ENCODE measurements at regions not wholly inside any gene's neighbourhood (a gene's known extent, or its start where the extent isn't known, plus 50 kb on each side); places are given as distances from the start of the nearest gene placed in this dataset.
A peak's percentile ranks its signal among the peaks of the same experiment; 100 is the strongest.

- H3K9me3 Mint-ChIP-seq: no peaks in the 10 kb centered on the region
- peaks cover 4 to 5% (median 4%) of the 10 kb centered on the region in 3 donors for H3K4me1 Mint-ChIP-seq
- no peaks in the 10 kb centered on the region for H3K36me3 Mint-ChIP-seq
- ATAC-seq (ENCODE audit: low read depth in 2 of 2): no peak
- no peak overlapping the region for H3K4me3 Mint-ChIP-seq
- no peak overlapping the region for H3K27ac Mint-ChIP-seq
- peaks cover 0 to 8% (median 0%) of the 10 kb centered on the region in 3 donors for H3K27me3 Mint-ChIP-seq
- DNase-seq: no peak
Measured at GRCh38 chr5:67361932-67362729, 165.5 kb upstream of the CD180 start.

GRCh38 chr5:67360047-67360446 is 163.4 kb upstream of the CD180 start:
- no peak overlapping the region for H3K4me3 Mint-ChIP-seq
- ATAC-seq (ENCODE audit: low read depth in 2 of 2): no peak
- peaks cover 4 to 5% (median 4%) of the 10 kb centered on the region in 3 donors for H3K4me1 Mint-ChIP-seq

GRCh38 chr5:67358186-67358585 is 161.6 kb upstream of the CD180 start:
- no peak overlapping the region for H3K27ac Mint-ChIP-seq
- no peaks in the 10 kb centered on the region for H3K36me3 Mint-ChIP-seq
- no peak for ATAC-seq (ENCODE audit: low read depth in 2 of 2)
- peaks cover 9 to 12% (median 12%) of the 10 kb centered on the region in 3 donors for H3K4me1 Mint-ChIP-seq
- peaks cover 0 to 17% (median 4%) of the 10 kb centered on the region in 3 donors for H3K27me3 Mint-ChIP-seq
- no peak for DNase-seq
- no peaks in the 10 kb centered on the region for H3K9me3 Mint-ChIP-seq
- H3K4me3 Mint-ChIP-seq: no peak overlapping the region

More at GRCh38 chr5:67360047-67360446, 163.4 kb upstream of the CD180 start:
- Mint-ChIP-seq H3K36me3 (no peaks in the 10 kb centered on the region), H3K27ac (peak overlapping the region in 1 of 6 donors; percentile 39), H3K27me3 (peaks cover 0 to 8% (median 0%) of the 10 kb centered on the region in 3 donors), H3K9me3 (no peaks in the 10 kb centered on the region)
- DNase-seq: no peak

DNA sequence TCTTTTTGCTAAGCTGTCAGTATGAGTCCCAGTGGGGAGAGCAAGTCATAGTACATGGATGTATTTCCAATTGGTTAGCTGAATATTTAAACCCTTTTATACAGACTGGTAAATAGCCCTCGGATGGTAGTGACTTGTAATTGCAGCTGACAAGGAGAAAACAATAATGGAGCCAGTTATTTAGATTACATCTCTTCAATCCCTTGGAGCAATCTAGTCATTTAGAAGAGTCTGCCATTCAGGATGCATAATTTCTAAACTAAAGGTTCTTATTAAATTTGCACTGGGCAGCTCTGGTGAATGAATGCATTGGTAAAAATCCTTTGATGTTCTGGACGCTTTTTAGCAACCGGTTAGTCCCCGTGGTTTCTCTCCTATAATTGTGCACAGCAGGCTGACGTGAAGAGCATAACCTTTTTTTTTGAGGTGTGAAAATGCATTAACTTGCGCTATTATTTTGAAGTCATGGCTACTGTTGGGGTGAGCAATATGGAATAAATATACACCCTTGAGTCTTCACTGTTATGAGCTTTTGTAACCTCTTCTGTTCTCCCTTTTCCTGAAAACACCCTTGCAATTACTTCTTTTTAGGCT is 158.6 kb upstream of the CD180 start:
- peaks cover 9 to 24% (median 12%) of the 10 kb centered on the region in 3 donors for H3K4me1 Mint-ChIP-seq
- no peaks in the 10 kb centered on the region for H3K9me3 Mint-ChIP-seq
- peaks cover 0 to 17% (median 10%) of the 10 kb centered on the region in 3 donors for H3K27me3 Mint-ChIP-seq
- no peak overlapping the region for H3K27ac Mint-ChIP-seq
- H3K4me3 Mint-ChIP-seq: no peak overlapping the region
- ATAC-seq (ENCODE audit: low read depth in 2 of 2) (no peak), DNase-seq (no peak)
- H3K36me3 Mint-ChIP-seq: no peaks in the 10 kb centered on the region

DNA sequence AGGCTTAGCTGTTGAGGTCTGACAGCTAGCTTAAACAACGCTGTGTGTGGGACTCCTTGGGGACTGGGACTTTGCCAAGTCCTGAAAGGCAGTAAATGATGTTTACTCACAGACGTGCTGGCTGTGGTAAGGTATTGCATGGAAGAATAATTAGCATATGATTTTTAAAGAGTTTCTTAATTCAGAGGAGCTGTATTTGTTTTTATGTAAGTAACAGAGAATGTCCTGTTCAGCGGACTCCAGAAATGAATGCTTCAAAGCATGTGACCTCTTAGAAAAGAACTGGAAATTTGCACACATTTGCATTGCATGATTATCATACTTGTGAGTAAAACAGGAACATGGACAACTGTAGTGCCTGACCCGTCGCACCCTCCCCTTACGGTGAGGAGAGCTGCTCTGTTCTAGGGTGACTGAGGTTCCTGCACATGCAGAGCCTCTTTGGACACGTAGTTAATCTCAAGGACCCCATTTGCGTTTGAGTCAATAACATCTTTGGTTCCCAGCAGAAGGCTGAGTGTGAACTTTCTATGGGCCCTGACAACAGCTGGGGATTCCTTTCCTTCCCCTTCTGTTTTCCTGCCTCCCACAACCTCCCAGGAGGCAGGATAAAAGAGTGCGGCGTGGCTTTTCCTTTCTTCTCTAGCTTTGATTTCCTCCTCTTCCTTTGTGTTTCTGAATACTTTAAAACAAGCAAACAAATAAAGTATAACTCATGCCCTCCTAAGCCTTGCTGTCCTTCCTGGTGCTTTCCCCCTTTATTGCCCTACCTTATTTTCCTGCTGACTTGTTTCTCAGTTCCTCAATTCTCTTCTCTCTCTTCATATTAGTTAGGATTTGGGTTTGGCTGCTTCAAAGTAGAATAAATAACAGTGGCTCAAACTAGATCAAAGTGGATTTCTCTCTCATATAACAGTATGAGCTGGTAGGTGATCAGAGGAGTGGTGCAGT is 157.2 kb upstream of the CD180 start:
- no peaks in the 10 kb centered on the region for H3K36me3 Mint-ChIP-seq
- H3K9me3 Mint-ChIP-seq: no peaks in the 10 kb centered on the region
- ATAC-seq (ENCODE audit: low read depth in 2 of 2): no peak
- no peak overlapping the region for H3K4me3 Mint-ChIP-seq
- H3K27ac Mint-ChIP-seq: peak overlapping the region in 1 of 6 donors; percentile 6
- H3K27me3 Mint-ChIP-seq: peaks cover 0 to 17% (median 10%) of the 10 kb centered on the region in 3 donors
- no peak for DNase-seq
- H3K4me1 Mint-ChIP-seq: peaks cover 5 to 23% (median 7%) of the 10 kb centered on the region in 3 donors

- DNase-seq: no peak
- ATAC-seq (ENCODE audit: low read depth in 2 of 2): peak in 1 of 2 donors; percentile 28
- Mint-ChIP-seq H3K27me3 (peaks cover 0 to 10% (median 9%) of the 10 kb centered on the region in 3 donors), H3K4me1 (peaks cover 5 to 23% (median 7%) of the 10 kb centered on the region in 3 donors), H3K4me3 (peak overlapping the region in 6 of 8 donors; percentile 33 to 81 (median 60)), H3K27ac (peak overlapping the region in 1 of 6 donors; percentile 75), H3K9me3 (peaks cover 0 to 6% (median 3%) of the 10 kb centered on the region in 7 donors), H3K36me3 (no peaks in the 10 kb centered on the region)
Measured at GRCh38 chr5:67350618-67351201, 154.1 kb upstream of the CD180 start.

- DNase-seq: no peak
- Mint-ChIP-seq H3K27me3 (peaks cover 0 to 10% (median 9%) of the 10 kb centered on the region in 3 donors), H3K36me3 (peaks cover 0 to 1% of the 10 kb centered on the region in 2 donors), H3K4me1 (peaks cover 5 to 23% (median 7%) of the 10 kb centered on the region in 3 donors), H3K27ac (peak overlapping the region in 2 of 6 donors; percentile 44 to 75), H3K9me3 (peaks cover 0 to 12% (median 5%) of the 10 kb centered on the region in 7 donors), H3K4me3 (peak overlapping the region in 5 of 8 donors; percentile 44 to 81 (median 69))
- no peak for ATAC-seq (ENCODE audit: low read depth in 2 of 2)
Measured at GRCh38 chr5:67350185-67350584, 153.6 kb upstream of the CD180 start.

DNA sequence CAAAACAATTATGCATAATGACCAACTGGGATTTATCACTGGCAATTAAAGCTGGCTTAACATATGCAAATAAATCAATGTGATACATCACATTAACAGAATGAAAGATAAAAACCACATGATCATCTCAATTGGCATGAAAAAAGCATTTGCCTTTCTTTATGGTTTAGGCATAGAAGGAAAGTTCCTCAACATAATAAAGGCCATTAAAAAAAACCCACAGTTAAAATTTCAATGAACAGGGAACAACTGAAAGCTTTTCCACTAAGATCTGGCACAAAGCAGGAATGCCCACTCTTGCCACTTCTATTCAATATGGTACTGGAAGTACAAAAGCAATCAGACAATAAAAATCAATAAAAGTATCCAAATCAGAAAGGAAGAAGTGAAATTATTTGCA is 151.2 kb upstream of the CD180 start:
- peaks cover 0 to 15% (median 0%) of the 10 kb centered on the region in 3 donors for H3K4me1 Mint-ChIP-seq
- no peak for ATAC-seq (ENCODE audit: low read depth in 2 of 2)
- no peak overlapping the region for H3K4me3 Mint-ChIP-seq
- DNase-seq: no peak
- peaks cover 0 to 21% of the 10 kb centered on the region in 2 donors for H3K36me3 Mint-ChIP-seq
- H3K27me3 Mint-ChIP-seq: peaks cover 6 to 11% (median 7%) of the 10 kb centered on the region in 3 donors
- H3K27ac Mint-ChIP-seq: no peak overlapping the region
- peaks cover 5 to 27% (median 21%) of the 10 kb centered on the region in 7 donors for H3K9me3 Mint-ChIP-seq

- ATAC-seq (ENCODE audit: low read depth in 2 of 2) (no peak), DNase-seq (no peak)
- Mint-ChIP-seq H3K36me3 (peaks cover 0 to 29% of the 10 kb centered on the region in 2 donors), H3K4me3 (no peak overlapping the region), H3K27ac (no peak overlapping the region), H3K4me1 (peaks cover 0 to 15% (median 0%) of the 10 kb centered on the region in 3 donors), H3K27me3 (peaks cover 3 to 15% (median 11%) of the 10 kb centered on the region in 3 donors), H3K9me3 (peaks cover 5 to 27% (median 24%) of the 10 kb centered on the region in 7 donors)
Measured at GRCh38 chr5:67346611-67347010, 150.0 kb upstream of the CD180 start.

- DNase-seq (no peak), ATAC-seq (ENCODE audit: low read depth in 2 of 2) (no peak)
- H3K36me3 Mint-ChIP-seq: peaks cover 0 to 29% of the 10 kb centered on the region in 2 donors
- no peak overlapping the region for H3K4me3 Mint-ChIP-seq
- H3K27me3 Mint-ChIP-seq: peaks cover 0 to 22% (median 11%) of the 10 kb centered on the region in 3 donors
- no peak overlapping the region for H3K27ac Mint-ChIP-seq
- peaks cover 5 to 27% (median 24%) of the 10 kb centered on the region in 7 donors for H3K9me3 Mint-ChIP-seq
- H3K4me1 Mint-ChIP-seq: peaks cover 0 to under 1% (median 0%) of the 10 kb centered on the region in 3 donors
Measured at GRCh38 chr5:67344870-67345269, 148.3 kb upstream of the CD180 start.

- no peaks in the 10 kb centered on the region for H3K4me1 Mint-ChIP-seq
- H3K27me3 Mint-ChIP-seq: peaks cover 0 to 33% (median 17%) of the 10 kb centered on the region in 3 donors
Measured at GRCh38 chr5:67343835-67344234, 147.2 kb upstream of the CD180 start.

GRCh38 chr5:67341478-67341877 is 144.9 kb upstream of the CD180 start:
- Mint-ChIP-seq H3K27ac (no peak overlapping the region), H3K27me3 (peaks cover 0 to 33% (median 17%) of the 10 kb centered on the region in 3 donors), H3K9me3 (peaks cover 5 to 27% (median 24%) of the 10 kb centered on the region in 7 donors), H3K4me3 (no peak overlapping the region), H3K36me3 (peaks cover 0 to 29% of the 10 kb centered on the region in 2 donors), H3K4me1 (no peaks in the 10 kb centered on the region)
- ATAC-seq (ENCODE audit: low read depth in 2 of 2): no peak
- DNase-seq: no peak

More at GRCh38 chr5:67343835-67344234, 147.2 kb upstream of the CD180 start:
- H3K4me3 Mint-ChIP-seq: no peak overlapping the region
- peaks cover 0 to 29% of the 10 kb centered on the region in 2 donors for H3K36me3 Mint-ChIP-seq
- DNase-seq (no peak), ATAC-seq (ENCODE audit: low read depth in 2 of 2) (no peak)
- H3K27ac Mint-ChIP-seq: no peak overlapping the region
- H3K9me3 Mint-ChIP-seq: peaks cover 5 to 27% (median 24%) of the 10 kb centered on the region in 7 donors

All from naive B cell (primary cell).